MM.1S (cell line): ENCODE measurements at regions not wholly inside any gene's neighbourhood (a gene's known extent, or its start where the extent isn't known, plus 50 kb on each side); places are given as distances from the start of the nearest gene placed in this dataset.

Experiments
- DNase-seq: peaks from one replicate; pipeline ENCODE4 v3.0.0-alpha.2; 2015
- H2AFZ ChIP-seq: fragments of 300-600 bp; sonication (generic); 2 replicates; pipeline ENCODE4 v1.6.0; 2016; ENCODE audit warnings: antibody characterized with exemption, low read length
- H3F3A ChIP-seq: fragments of 300-600 bp; sonication (generic); 2 replicates; pipeline ENCODE4 v1.6.1; 2016; ENCODE audit warnings: mild to moderate bottlenecking, antibody characterized with exemption, low read length, moderate library complexity, mixed read lengths; ENCODE audit not compliant: insufficient read depth
- H3K27ac ChIP-seq: fragments of 300-600 bp; sonication (generic); 2 replicates; pipeline ENCODE4 v1.5.1; 2016; ENCODE audit warnings: mild to moderate bottlenecking, low read length
- H3K27me3 ChIP-seq: fragments of 300-600 bp; sonication (generic); replicated peaks from 2 replicates; pipeline ENCODE4 v1.6.0; 2016; ENCODE audit warnings: low read length; ENCODE audit not compliant: insufficient read depth
- H3K36me3 ChIP-seq: fragments of 300-600 bp; sonication (generic); replicated peaks from 2 replicates; pipeline ENCODE4 v1.6.1; 2016; ENCODE audit warnings: mild to moderate bottlenecking, low read length, mixed read lengths; ENCODE audit not compliant: insufficient read depth
- H3K4me1 ChIP-seq: fragments of 300-600 bp; sonication (generic); 2 replicates; pipeline ENCODE4 v1.6.1; 2016; ENCODE audit warnings: low read length, mixed read lengths
- H3K4me2 ChIP-seq: fragments of 300-600 bp; sonication (generic); 2 replicates; pipeline ENCODE4 v1.6.0; 2016; ENCODE audit warnings: low read depth, low read length
- H3K4me3 ChIP-seq: fragments of 300-600 bp; sonication (generic); 2 replicates; pipeline ENCODE4 v1.5.1; 2016; ENCODE audit warnings: low read length, mixed read lengths
- H3K79me2 ChIP-seq: fragments of 300-600 bp; sonication (generic); 2 replicates; pipeline ENCODE4 v1.6.1; 2016; ENCODE audit warnings: mixed run types, low read length, mixed read lengths
- H3K9ac ChIP-seq: fragments of 300-600 bp; sonication (generic); 2 replicates; pipeline ENCODE4 v1.6.1; 2016; ENCODE audit warnings: low read length, mixed read lengths
- H3K9me2 ChIP-seq: fragments of 300-600 bp; sonication (generic); replicated peaks from 2 replicates; pipeline ENCODE4 v1.6.1; 2016; ENCODE audit warnings: mild to moderate bottlenecking, low read length, mixed read lengths; ENCODE audit not compliant: insufficient read depth
- H3K9me3 ChIP-seq: fragments of 300-600 bp; sonication (generic); replicated peaks from 2 replicates; pipeline ENCODE4 v1.6.1; 2016; ENCODE audit warnings: mild to moderate bottlenecking, low read length, mixed read lengths; ENCODE audit not compliant: insufficient read depth
- H4K20me1 ChIP-seq: fragments of 300-600 bp; sonication (generic); 2 replicates; pipeline ENCODE4 v1.6.1; 2016; ENCODE audit warnings: mild to moderate bottlenecking, low read length, moderate library complexity, mixed read lengths; ENCODE audit not compliant: insufficient read depth
- CTCF ChIP-seq: fragments of 300-600 bp; sonication (generic); IDR thresholded peaks from 2 replicates; pipeline ENCODE4 v1.5.1; 2016; ENCODE audit warnings: antibody characterized with exemption, low read length, mixed read lengths
- EZH2 ChIP-seq: fragments of 300-600 bp; sonication (generic); optimal IDR thresholded peaks from 2 replicates; pipeline ENCODE3; 2017; ENCODE audit warnings: low read depth, mild to moderate bottlenecking, antibody characterized with exemption, low read length, mixed read lengths
- EZH2phosphoT487 ChIP-seq: fragments of 300-600 bp; sonication (generic); IDR thresholded peaks from 2 replicates; pipeline ENCODE4 v1.6.1; 2018; ENCODE audit warnings: antibody characterized with exemption, low read length

- no peak for DNase-seq
- Histone ChIP-seq H3K4me2 (peak overlapping the region; percentile 78; the same call in 1 of the 2 replicates), H3K9me2 (no peaks in the 10 kb centered on the region), H3K36me3 (no peaks in the 10 kb centered on the region), H4K20me1 (no peaks in the 10 kb centered on the region), H3K27ac (no peak overlapping the region), H3K9ac (peak overlapping the region; percentile 45; the same call in 1 of the 2 replicates), H3K27me3 (no peaks in the 10 kb centered on the region), H3K79me2 (peaks cover 98% of the 10 kb centered on the region), H3K4me1 (peaks cover 26% of the 10 kb centered on the region), H2AFZ (no peak overlapping the region), H3K4me3 (peak overlapping the region; percentile 60; the same call in 1 of the 2 replicates), H3K9me3 (no peaks in the 10 kb centered on the region), H3F3A (peaks cover 11% of the 10 kb centered on the region; the same call in 1 of the 2 replicates)
- TF ChIP-seq CTCF (no peak), EZH2phosphoT487 (no peak), EZH2 (no peak)
Measured at GRCh38 chr17:77449908-77450741, 309.4 kb downstream of the SEC14L1 start.

- H3K4me2 ChIP-seq: peak overlapping the region; percentile 78
- H3K4me1 ChIP-seq: peaks cover 20% of the 10 kb centered on the region
- DNase-seq: no peak
- peak overlapping the region; percentile 60 for H3K4me3 ChIP-seq
- no peaks in the 10 kb centered on the region for H3K27me3 ChIP-seq
- no peak overlapping the region for H3K27ac ChIP-seq
- peaks cover 4% of the 10 kb centered on the region; the same call in 1 of the 2 replicates for H3F3A ChIP-seq
- peaks cover 98% of the 10 kb centered on the region for H3K79me2 ChIP-seq
- no peaks in the 10 kb centered on the region for H3K36me3 ChIP-seq
- H4K20me1 ChIP-seq: no peaks in the 10 kb centered on the region
- no peaks in the 10 kb centered on the region for H3K9me2 ChIP-seq
- no peak overlapping the region; the same call in 1 of the 2 replicates for H2AFZ ChIP-seq
- H3K9me3 ChIP-seq: no peaks in the 10 kb centered on the region
- peak overlapping the region; percentile 45; the same call in 1 of the 2 replicates for H3K9ac ChIP-seq
- TF ChIP-seq EZH2 (no peak), CTCF (no peak), EZH2phosphoT487 (no peak)
Measured at GRCh38 chr17:77450742-77451244, 310.0 kb downstream of the SEC14L1 start.

GRCh38 chr17:77451245-77451893, 310.6 kb downstream of the SEC14L1 start:
- no peaks in the 10 kb centered on the region for H3F3A ChIP-seq
- H3K27me3 ChIP-seq: no peaks in the 10 kb centered on the region
- peaks cover 15% of the 10 kb centered on the region for H3K4me1 ChIP-seq
- H3K79me2 ChIP-seq: peaks cover 97% of the 10 kb centered on the region
- H3K4me2 ChIP-seq: peak overlapping the region; percentile 78
- peak; percentile 27 for DNase-seq
- no peaks in the 10 kb centered on the region for H3K9me3 ChIP-seq
- no peaks in the 10 kb centered on the region for H3K36me3 ChIP-seq
- TF ChIP-seq EZH2phosphoT487 (no peak), CTCF (no peak), EZH2 (no peak)
- no peaks in the 10 kb centered on the region for H3K9me2 ChIP-seq
- peak overlapping the region; percentile 60 for H3K4me3 ChIP-seq
- no peak overlapping the region for H3K27ac ChIP-seq
- H3K9ac ChIP-seq: peak overlapping the region; percentile 45; the same call in 1 of the 2 replicates
- H4K20me1 ChIP-seq: no peaks in the 10 kb centered on the region
- H2AFZ ChIP-seq: no peak overlapping the region; the same call in 1 of the 2 replicates
